Prostate gland (tissue), 2 donors: ENCODE measurements at regions not wholly inside any gene's neighbourhood (a gene's known extent, or its start where the extent isn't known, plus 50 kb on each side); places are given as distances from the start of the nearest gene placed in this dataset.

Source experiments
- POLR2AphosphoS5 ChIP-seq: sonication (generic); formaldehyde crosslinking; IDR thresholded peaks from one replicate; pipeline ENCODE4 v1.6.1; 2017; ENCODE audit warnings: antibody characterized with exemption
- TF ChIP-seq, protein P1 (sequence below), 4 experiments: fragments of 200-600 bp in 2 of 4; fragments of 450-650 bp in 2 of 4; sonication (generic) in 2 of 4; IDR thresholded peaks; 1 replicate in 3 of 4; 2 replicates in 1 of 4; pipeline ENCODE4 v1.5.1; 2016 to 2019; ENCODE audit warnings: antibody characterized with exemption in 4 of 4, mild to moderate bottlenecking in 2 of 4, moderate library complexity in 2 of 4

DNA sequence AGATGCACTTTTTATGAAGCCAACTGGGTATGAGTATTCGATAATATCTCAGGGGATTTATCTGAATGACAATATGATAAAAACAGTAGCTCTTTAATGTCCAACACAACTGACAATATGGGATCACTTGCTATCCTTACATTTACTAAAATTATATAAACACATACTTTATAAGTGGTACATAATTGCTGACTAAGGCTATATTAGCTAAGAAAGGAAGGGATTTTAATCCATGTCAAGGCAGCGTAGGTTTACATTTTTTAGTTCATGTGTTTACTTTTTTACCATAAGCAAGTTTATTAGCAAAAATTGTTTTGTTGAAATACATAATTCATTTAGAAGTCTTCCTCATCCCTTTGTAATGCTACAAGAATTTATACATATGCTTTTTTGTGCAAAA, 796.2 kb downstream of the TLE1 start:
- TF ChIP-seq, protein P1, sequence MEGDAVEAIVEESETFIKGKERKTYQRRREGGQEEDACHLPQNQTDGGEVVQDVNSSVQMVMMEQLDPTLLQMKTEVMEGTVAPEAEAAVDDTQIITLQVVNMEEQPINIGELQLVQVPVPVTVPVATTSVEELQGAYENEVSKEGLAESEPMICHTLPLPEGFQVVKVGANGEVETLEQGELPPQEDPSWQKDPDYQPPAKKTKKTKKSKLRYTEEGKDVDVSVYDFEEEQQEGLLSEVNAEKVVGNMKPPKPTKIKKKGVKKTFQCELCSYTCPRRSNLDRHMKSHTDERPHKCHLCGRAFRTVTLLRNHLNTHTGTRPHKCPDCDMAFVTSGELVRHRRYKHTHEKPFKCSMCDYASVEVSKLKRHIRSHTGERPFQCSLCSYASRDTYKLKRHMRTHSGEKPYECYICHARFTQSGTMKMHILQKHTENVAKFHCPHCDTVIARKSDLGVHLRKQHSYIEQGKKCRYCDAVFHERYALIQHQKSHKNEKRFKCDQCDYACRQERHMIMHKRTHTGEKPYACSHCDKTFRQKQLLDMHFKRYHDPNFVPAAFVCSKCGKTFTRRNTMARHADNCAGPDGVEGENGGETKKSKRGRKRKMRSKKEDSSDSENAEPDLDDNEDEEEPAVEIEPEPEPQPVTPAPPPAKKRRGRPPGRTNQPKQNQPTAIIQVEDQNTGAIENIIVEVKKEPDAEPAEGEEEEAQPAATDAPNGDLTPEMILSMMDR (IDR thresholded peaks at IDR 0.05), result no peak
- no peak for TF ChIP-seq POLR2AphosphoS5
